LNCaP clone FGC (cell line): ENCODE measurements at regions not wholly inside any gene's neighbourhood (a gene's known extent, or its start where the extent isn't known, plus 50 kb on each side); places are given as distances from the start of the nearest gene placed in this dataset.
A peak's percentile ranks its signal among the peaks of the same experiment; 100 is the strongest.

Experiments used
- DNase-seq: peaks from one replicate; pipeline ENCODE4 v3.0.0-alpha.2; 2011; ENCODE audit warnings: low read depth
- H3K4me3 ChIP-seq: 2 replicates; pipeline ENCODE4 v1.5.1; 2011; ENCODE audit warnings: mild to moderate bottlenecking, low read depth, low read length, control low read depth
- CTCF ChIP-seq: IDR thresholded peaks from 2 replicates; pipeline ENCODE4 v1.5.1; 2012; ENCODE audit warnings: mild to moderate bottlenecking; ENCODE audit not compliant: control insufficient read depth, insufficient read depth; ENCODE audit errors: extremely low read depth

GRCh38 chr7:157472311-157473050 lies 135.7 kb downstream of the DNAJB6 start:
- no peak for TF ChIP-seq CTCF
- DNase-seq, result no peak
- no peak overlapping the region for H3K4me3 ChIP-seq

DNA sequence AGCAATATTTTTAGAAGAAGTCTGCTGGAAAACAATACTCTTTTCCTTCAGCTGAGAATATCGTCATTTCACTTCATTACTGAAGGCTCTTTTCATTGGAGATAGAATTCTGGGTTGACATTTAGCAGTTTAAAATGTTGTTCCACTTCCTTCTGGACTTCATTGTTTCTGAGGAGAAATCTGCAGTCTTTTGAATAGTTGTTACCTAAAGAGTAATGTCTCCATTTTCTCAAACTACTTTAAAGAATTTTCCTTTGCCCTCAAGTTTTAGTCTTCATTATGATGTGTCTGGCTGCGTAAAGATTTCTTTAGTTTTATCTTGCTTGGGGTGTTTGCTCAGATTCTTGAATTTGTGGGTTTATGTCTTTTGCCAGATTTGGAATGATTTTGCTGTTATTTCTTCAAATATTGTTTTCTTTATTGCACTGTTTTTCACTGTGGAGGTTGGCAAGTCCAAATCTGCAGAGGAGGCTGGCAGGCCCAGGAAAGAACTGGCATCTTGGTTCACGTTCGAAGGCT lies 136.3 kb downstream of the DNAJB6 start:
- no peak for DNase-seq
- TF ChIP-seq CTCF, result no peak
- no peak overlapping the region for H3K4me3 ChIP-seq

DNA sequence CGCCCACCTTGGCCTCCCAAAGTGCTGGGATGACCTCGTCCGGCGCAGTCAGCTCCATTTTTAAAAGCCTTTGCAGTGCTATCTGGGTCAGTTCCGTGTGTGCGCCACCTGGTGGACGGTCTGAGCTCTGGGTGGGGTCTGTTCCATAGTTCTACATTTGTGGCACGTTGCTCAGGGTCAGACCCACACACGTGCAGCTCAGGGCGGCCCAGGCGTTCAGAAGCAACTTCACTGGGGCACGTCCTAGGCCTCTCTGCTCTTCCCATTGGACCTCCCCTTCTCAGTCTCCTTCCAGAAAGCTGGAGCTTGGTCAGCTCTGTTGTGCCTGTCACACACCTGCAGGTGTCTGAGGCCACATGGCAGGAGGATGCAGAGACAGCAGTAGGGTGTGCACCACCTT lies 137.9 kb downstream of the DNAJB6 start:
- peak; percentile 71 for TF ChIP-seq CTCF
- no peak for DNase-seq
- H3K4me3 ChIP-seq, result no peak overlapping the region

GRCh38 chr7:157475095-157475494 lies 138.3 kb downstream of the DNAJB6 start:
- TF ChIP-seq CTCF, result no peak
- no peak for DNase-seq
- H3K4me3 ChIP-seq, result no peak overlapping the region

GRCh38 chr7:157475601-157476000 lies 138.8 kb downstream of the DNAJB6 start:
- no peak overlapping the region for H3K4me3 ChIP-seq
- no peak for TF ChIP-seq CTCF
- DNase-seq, result no peak

DNA sequence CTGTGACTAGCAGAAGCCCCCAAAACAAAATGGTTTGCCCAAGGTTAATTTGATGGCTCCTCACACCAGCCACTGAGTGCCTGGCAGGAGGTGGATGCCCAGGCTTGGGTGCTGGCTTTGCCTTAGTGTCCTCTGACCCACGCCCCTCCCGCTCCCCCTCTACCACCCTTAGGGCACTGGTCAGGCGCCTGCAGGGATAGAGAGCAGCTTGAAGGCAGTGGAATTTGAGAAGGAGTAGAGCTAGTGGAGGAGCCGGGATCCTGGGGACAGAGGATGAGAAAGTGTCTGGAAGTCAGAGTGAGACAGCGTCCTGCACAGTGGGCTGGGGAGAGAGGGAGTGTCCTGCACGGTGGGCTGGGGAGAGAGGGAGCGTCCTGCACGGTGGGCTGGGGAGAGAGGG lies 139.4 kb downstream of the DNAJB6 start:
- no peak for TF ChIP-seq CTCF
- no peak overlapping the region for H3K4me3 ChIP-seq
- DNase-seq, result no peak
